HepG2 (cell line): ENCODE measurements at regions not wholly inside any gene's neighbourhood (a gene's known extent, or its start where the extent isn't known, plus 50 kb on each side); places are given as distances from the start of the nearest gene placed in this dataset.

ENCODE experiments used
- ATAC-seq: fragments of 200-7000 bp; cut with Tn5 transposase; 3 replicates; pipeline ENCODE4 v1.9.1; 2020; ENCODE audit warnings: mild to moderate bottlenecking, moderate library complexity
- BruUV-seq: library from RNA; stranded (reverse); fragments of 400-500 nt; replicated peaks from 2 replicates; lab custom pipeline; 2021; lab: Mats Ljungman, UMichigan
- CTCF ChIA-PET: fragments of 300-600 bp; formaldehyde crosslinking; extraction: SDS; loops from one replicate; lab custom pipeline; 2021; ENCODE audit warnings: low total read pairs, inconsistent platforms, low intra/inter-chr PET ratio; lab: Yijun Ruan, JAX
- POLR2A ChIA-PET: fragments of 350-600 bp; sonication (Branson Sonifier 250); formaldehyde crosslinking; loops from one replicate; lab custom pipeline; 2020; ENCODE audit warnings: antibody characterized with exemption, inconsistent platforms; lab: Yijun Ruan, JAX
- DNase-seq: peaks from one replicate; pipeline ENCODE4 v3.0.0-alpha.2; 2015; ENCODE audit warnings: low spot score
- FAIRE-seq: peaks from 3 replicates; lab custom pipeline; 2011; peaks lifted over from hg19 to GRCh38; lab: Jason Lieb, UNC
- H2AFZ ChIP-seq: one replicate; pipeline ENCODE4 v1.6.1; 2011; ENCODE audit warnings: low read length, inconsistent platforms
- H3K27ac ChIP-seq: fragments of 300-600 bp; 3 replicates; pipeline ENCODE4 v1.8.0; 2011; ENCODE audit warnings: mixed run types, mild to moderate bottlenecking, mixed read lengths, low read length, inconsistent platforms; ENCODE audit not compliant: insufficient read depth; ENCODE audit errors: extremely low read length
- H3K27me3 ChIP-seq, 2 experiments: fragments of 200-600 bp in 1 of 2; 2 replicates in 1 of 2; 3 replicates in 1 of 2; pipeline versions ENCODE4 v1.6.0 to v1.8.0; 2011; ENCODE audit warnings: low read length in 2 of 2, mild to moderate bottlenecking in 2 of 2, moderate library complexity in 2 of 2, inconsistent platforms in 1 of 2; ENCODE audit not compliant: insufficient read depth in 2 of 2, control insufficient read depth in 1 of 2
- H3K36me3 ChIP-seq, 2 experiments: fragments of 200-600 bp in 1 of 2; replicated peaks in 1 of 2; 2 replicates in 1 of 2; 3 replicates in 1 of 2; pipeline versions ENCODE4 v1.5.1 to v1.8.0; 2011; ENCODE audit warnings: low read length in 2 of 2, inconsistent platforms in 1 of 2; ENCODE audit not compliant: insufficient read depth in 2 of 2, control insufficient read depth in 1 of 2
- H3K4me1 ChIP-seq: 2 replicates; pipeline ENCODE4 v1.5.1; 2012; ENCODE audit warnings: low read length, inconsistent platforms; ENCODE audit not compliant: insufficient read depth
- H3K4me2 ChIP-seq: 2 replicates; pipeline ENCODE4 v1.6.0; 2011; ENCODE audit warnings: low read depth, low read length, inconsistent platforms
- H3K4me3 ChIP-seq, 3 experiments: fragments of 200-600 bp in 1 of 3; sonication (generic), shearing (Covaris generic) in 1 of 3; replicated peaks in 1 of 3; 2 replicates each; pipeline ENCODE4 v1.5.1; 2011 to 2016; ENCODE audit warnings: low read length in 3 of 3, inconsistent platforms in 2 of 3, low read depth in 2 of 3, mild to moderate bottlenecking in 2 of 3, control low read depth in 1 of 3, mixed read lengths in 1 of 3; ENCODE audit not compliant: insufficient read depth in 1 of 3
- H3K79me2 ChIP-seq: one replicate; pipeline ENCODE4 v1.6.1; 2011; ENCODE audit warnings: low read length, inconsistent platforms; ENCODE audit not compliant: insufficient read depth
- H3K9ac ChIP-seq: 2 replicates; pipeline ENCODE4 v1.6.0; 2011; ENCODE audit warnings: mild to moderate bottlenecking, low read depth, low read length, inconsistent platforms; ENCODE audit not compliant: insufficient read depth
- H3K9me3 ChIP-seq: 2 replicates; pipeline ENCODE4 v1.5.1; 2012; ENCODE audit warnings: mild to moderate bottlenecking, low read length
- H4K20me1 ChIP-seq: 2 replicates; pipeline ENCODE4 v1.6.0; 2011; ENCODE audit warnings: inconsistent platforms, mild to moderate bottlenecking, low read length, moderate library complexity; ENCODE audit not compliant: insufficient read depth
- GATA4 ChIP-seq: sonication (generic); IDR thresholded peaks from 2 replicates; pipeline ENCODE4 v1.6.1; 2016; ENCODE audit warnings: antibody characterized with exemption, low read depth, borderline replicate concordance
- NAIF1 ChIP-seq: sonication (generic); formaldehyde crosslinking; IDR thresholded peaks from 2 replicates; pipeline ENCODE4 v1.5.0; 2020; ENCODE audit warnings: mild to moderate bottlenecking, missing genetic modification reagents, borderline replicate concordance
- POLR2G ChIP-seq: fragments of 200-400 bp; formaldehyde crosslinking; IDR thresholded peaks from 2 replicates; pipeline ENCODE4 v1.6.1; 2018; ENCODE audit warnings: mild to moderate bottlenecking, low read depth, low read length, moderate library complexity
- ZBTB42 ChIP-seq: sonication (generic); formaldehyde crosslinking; IDR thresholded peaks from 2 replicates; pipeline ENCODE4 v1.5.0; 2020; ENCODE audit warnings: mild to moderate bottlenecking, missing genetic modification reagents
- WGBS: methylation state at CpG from one replicate; pipeline ENCODE4 v1.1.6; 2017; ENCODE audit warnings: low lambda C conversion rate; 5-methylcytosine and 5-hydroxymethylcytosine counted together
- in situ Hi-C: cut with HindIII; loops from 2 replicates; pipeline ENCODE4 v1.10.0; 2017; ENCODE audit warnings: low pct_unique_long_range_greater_than_20kb; ENCODE audit not compliant: extremely low pct_ligation_motif_present
- intact Hi-C: fragments of 100-400 bp; cut with micrococcal nuclease; formaldehyde crosslinking; loops from one replicate; pipeline ENCODE4 v1.10.0; 2022; ENCODE audit not compliant: unreplicated experiment
- TF ChIP-seq, protein P1 (sequence below): sonication (generic); formaldehyde crosslinking; IDR thresholded peaks from 2 replicates; pipeline ENCODE4 v1.5.0; 2020; ENCODE audit warnings: missing genetic modification reagents
- TF ChIP-seq, protein P2 (sequence below): sonication (generic); formaldehyde crosslinking; IDR thresholded peaks from 2 replicates; pipeline ENCODE4 v1.5.0; 2020; ENCODE audit warnings: mild to moderate bottlenecking, low read depth, missing genetic modification reagents, borderline replicate concordance
- TF ChIP-seq, protein P3 (sequence below): sonication (generic); formaldehyde crosslinking; IDR thresholded peaks from 2 replicates; pipeline ENCODE4 v1.4.0; 2020; ENCODE audit warnings: mild to moderate bottlenecking, low read depth, missing genetic modification reagents

DNA sequence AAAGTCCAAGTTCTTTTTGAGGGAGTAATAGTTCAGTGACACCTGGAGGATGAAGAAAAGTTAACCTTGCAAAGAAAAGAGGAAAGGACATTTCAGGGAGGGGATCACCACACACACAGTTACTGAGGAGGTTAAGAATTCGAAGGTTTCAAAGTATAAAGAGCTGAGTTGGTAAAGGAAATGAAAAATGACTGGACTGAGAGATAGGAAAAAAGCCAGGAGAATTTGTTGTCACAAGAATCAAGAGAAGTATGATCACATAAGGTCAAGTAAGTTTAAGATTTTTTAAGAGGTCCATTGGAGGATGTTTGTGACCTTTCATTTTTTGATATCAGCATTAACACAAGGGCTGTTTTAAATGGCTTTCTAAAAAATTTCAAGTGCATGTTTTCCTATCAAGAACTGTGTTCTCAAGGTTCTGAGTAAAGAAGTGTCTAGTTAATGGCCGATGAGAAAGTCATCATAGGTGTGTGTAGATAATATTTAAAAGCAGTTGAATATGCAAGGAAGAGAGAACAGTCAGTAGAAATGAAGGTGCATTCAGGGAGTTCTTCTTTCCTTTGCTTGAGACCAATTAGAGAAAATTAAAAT, 189.2 kb upstream of the RBMS3 start:
- peaks cover 39% of the 10 kb centered on the region for H3K9me3 ChIP-seq
- no peak overlapping the region for H3K27ac ChIP-seq
- ATAC-seq = no peak
- CTCF ChIA-PET = no interaction called here
- H3K4me2 ChIP-seq = no peak overlapping the region
- no TSS peak for BruUV-seq
- H3K4me1 ChIP-seq = no peaks in the 10 kb centered on the region
- no peak overlapping the region for H3K9ac ChIP-seq
- no peak for FAIRE-seq
- no peaks in the 10 kb centered on the region for H4K20me1 ChIP-seq
- no peak for DNase-seq
- H3K79me2 ChIP-seq = no peaks in the 10 kb centered on the region
- no peaks in the 10 kb centered on the region for H3K36me3 ChIP-seq
- intact Hi-C loops (no loop called here), in situ Hi-C loops (no loop called here)
- H3K4me3 ChIP-seq = no peak overlapping the region
- TF ChIP-seq, protein P1, sequence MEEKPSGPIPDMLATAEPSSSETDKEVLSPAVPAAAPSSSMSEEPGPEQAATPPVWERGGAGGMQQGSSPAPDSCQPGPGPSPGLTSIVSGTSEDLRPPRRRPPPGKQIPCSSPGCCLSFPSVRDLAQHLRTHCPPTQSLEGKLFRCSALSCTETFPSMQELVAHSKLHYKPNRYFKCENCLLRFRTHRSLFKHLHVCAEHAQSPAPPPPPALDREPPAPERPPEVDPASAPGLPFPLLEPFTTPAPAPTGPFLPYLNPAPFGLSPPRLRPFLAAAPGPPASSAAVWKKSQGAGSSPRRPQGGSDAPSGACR (CRISPR knock-in tag) = no peak
- TF ChIP-seq ZBTB42 (CRISPR knock-in tag) (no peak), GATA4 (no peak), NAIF1 (CRISPR knock-in tag) (no peak), POLR2G (no peak)
- TF ChIP-seq, protein P2, sequence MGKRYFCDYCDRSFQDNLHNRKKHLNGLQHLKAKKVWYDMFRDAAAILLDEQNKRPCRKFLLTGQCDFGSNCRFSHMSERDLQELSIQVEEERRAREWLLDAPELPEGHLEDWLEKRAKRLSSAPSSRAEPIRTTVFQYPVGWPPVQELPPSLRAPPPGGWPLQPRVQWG = no peak
- TF ChIP-seq, protein P3, sequence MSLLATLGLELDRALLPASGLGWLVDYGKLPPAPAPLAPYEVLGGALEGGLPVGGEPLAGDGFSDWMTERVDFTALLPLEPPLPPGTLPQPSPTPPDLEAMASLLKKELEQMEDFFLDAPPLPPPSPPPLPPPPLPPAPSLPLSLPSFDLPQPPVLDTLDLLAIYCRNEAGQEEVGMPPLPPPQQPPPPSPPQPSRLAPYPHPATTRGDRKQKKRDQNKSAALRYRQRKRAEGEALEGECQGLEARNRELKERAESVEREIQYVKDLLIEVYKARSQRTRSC (CRISPR knock-in tag) = no peak
- WGBS = 4% methylated on average over 2 of the region's 2 CpGs
- no peak overlapping the region for H2AFZ ChIP-seq
- no peaks in the 10 kb centered on the region for H3K27me3 ChIP-seq
- POLR2A ChIA-PET = no interaction called here
